GM04503 (cell line): ENCODE measurements at regions not wholly inside any gene's neighbourhood (a gene's known extent, or its start where the extent isn't known, plus 50 kb on each side); places are given as distances from the start of the nearest gene placed in this dataset.
A peak's percentile ranks its signal among the peaks of the same experiment; 100 is the strongest.

Experiments used
- DNase-seq: peaks from one replicate; pipeline ENCODE4 v3.0.0-alpha.2; 2012; ENCODE audit warnings: low read depth

DNA sequence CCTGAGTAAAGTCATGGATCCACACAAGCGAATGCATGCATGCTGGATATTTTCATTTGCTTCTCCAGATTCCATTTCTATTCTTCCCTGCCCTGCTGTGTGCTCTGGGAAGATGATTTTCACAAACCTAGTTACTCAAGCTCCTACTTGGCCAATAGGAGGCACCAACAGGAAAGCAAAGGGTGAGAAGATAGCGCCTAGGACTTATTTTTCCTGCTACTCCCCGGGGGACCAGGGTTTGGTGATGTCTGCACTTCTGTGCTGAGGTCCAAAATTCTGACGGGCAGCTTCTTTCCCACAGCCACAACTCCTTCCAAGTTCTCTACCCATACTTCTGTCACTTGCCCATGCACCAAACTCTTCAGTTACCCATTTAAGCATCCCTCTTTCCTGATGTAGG, 509.3 kb upstream of the TENM4 start:
- DNase-seq: no peak

DNA sequence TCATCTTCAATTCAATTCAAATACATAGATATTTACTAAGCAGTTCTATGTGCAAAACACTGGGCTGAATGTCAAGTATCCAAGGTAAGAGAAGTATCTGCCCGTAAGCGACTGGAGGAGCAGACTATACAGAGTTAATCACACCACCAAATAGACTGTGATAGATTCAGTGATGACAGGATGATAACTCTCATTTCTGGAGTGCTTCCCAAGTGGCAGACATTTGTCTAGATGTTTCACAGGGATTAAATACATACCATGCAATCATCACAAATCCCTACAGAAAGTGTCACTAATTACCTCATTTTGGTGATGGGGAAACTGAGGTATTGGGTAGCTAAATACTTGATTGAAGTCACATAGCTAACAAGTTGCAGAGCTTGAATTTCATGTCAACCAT, 508.7 kb upstream of the TENM4 start:
- DNase-seq: no peak

DNA sequence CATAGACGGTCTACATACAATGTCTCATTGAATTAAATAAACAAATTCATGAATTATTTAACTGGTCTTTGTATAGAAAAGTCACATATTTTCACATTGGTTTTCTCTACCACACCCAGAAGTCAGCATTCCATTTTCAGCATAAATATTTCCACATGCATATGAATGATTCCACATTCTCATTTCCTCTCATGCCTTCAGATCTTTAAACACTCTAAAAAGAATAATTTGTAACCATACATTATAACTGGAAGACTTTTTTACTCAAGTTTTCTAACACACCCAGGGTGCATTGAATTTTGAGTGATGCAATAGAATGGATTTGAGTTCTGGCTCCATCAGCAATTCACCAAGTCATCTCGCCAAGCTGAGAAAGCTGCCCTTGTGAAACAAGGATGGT, 501.8 kb upstream of the TENM4 start:
- no peak for DNase-seq

DNA sequence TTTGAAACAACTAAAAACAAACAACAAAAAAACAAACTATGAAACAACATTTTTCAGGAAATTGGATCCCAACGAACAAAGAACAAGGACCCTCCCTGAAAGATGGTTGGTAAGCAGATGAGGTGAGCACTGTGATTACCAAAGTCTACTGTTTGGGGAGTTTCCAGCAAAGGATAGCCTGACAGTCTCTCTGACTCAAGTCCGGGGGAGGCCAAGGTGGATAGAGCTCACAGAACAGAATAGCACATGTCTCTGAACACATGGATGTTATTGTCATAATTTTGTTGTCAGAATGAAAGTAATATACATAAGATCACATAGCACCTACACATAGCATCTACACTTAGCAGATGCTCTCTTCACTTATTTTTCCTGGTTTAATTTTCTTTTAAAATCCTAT, 501.3 kb upstream of the TENM4 start:
- DNase-seq: no peak

DNA sequence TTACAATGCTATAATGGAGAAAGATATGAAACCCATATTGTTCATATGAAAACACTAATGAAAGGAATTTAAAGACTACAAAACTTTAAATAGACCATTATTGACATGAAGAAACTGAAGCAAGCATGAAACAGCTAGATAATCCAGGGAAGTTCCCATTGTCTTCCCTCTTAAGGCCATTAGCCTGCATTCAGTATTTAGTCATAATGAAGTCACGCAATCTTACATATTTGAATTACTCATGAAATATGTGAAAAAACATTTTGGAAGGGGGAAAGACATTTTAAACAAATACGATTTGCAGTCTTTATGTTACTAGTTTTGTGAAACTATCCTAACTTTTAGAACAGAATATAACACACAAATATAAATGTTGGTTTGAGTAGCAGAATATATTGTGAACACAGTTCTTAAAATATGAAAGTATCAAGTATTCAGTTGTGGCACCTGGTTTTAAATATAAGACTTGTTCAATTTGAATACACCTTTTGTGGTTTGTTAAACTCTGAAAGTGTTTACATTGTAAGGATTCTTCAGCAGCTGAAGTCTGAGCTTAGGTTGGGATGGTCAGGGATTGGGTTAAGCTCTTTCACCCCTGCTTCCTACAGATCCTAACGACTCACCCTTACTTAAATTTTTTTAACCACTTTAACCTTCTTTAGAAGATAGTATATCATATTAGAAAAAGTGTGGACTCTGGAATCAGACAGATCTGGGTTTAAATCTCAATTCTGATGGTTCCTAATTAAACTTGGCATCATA, 500.3 kb upstream of the TENM4 start:
- peak; percentile 3 for DNase-seq

DNA sequence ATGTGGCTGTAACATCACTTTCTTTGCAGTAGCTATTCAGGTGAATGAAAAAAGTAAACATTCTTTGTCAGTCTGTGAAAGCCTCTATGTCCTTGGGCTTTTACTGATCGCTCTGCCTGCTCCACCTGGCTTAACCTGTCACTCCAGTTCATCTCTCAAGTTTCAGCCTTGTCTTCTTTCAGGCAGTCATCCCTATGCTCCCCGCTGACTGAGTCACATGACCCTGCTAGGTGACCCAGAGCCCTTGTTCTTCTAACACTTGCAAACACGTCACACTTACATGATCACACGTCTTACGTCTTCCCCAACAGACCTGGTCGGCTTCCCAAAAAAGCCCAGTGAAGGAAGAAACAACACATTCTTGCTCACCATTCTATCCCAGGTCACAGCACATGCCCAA, 499.3 kb upstream of the TENM4 start:
- no peak for DNase-seq

DNA sequence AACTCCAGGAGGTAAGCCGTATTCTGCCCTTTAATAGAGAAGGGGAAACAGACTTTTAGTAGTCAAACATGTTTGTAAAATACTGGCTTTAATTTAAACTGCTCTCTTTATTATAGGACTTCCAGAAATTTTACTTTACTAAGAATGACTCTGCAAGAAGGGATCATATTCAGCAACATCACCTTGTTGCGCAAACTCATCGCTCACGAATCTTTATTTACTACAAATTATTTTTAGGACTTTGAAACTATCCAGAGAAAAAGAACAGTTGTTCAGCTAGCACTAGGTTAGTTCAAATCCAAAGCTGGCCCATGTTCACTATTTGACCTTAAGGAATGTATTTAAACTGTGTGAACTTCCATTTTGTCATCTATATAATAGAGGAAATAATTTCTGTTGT, 498.3 kb upstream of the TENM4 start:
- no peak for DNase-seq

DNA sequence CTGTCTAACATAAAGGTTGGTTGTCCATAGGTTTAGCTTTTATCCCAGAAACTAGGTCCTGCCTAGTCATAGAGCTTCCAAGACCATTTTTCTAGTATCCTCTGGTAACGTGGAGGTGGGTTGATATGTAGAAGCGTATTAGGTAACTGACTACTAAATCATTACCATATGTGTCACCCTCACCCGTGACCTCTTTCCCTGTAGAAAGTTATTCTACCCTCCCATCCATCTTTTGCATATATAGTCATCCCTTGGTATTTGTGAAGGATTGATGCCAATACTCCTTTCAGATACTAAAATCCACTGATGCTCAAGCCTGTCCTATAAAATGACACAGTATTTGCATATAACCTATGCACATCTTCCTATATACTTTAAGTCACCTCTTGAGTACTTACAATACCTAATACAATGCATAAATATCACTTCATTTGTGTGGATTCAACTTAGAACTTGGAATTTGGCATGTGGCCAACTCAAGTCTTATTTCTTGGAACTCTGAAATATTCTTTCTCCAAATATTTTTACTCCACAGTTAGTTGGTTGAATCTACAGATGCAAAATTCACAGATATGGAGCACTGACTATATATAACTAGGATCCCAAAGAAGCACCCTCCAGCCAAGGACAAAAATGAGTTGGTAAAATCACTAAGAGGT, 497.0 kb upstream of the TENM4 start:
- DNase-seq: no peak

DNA sequence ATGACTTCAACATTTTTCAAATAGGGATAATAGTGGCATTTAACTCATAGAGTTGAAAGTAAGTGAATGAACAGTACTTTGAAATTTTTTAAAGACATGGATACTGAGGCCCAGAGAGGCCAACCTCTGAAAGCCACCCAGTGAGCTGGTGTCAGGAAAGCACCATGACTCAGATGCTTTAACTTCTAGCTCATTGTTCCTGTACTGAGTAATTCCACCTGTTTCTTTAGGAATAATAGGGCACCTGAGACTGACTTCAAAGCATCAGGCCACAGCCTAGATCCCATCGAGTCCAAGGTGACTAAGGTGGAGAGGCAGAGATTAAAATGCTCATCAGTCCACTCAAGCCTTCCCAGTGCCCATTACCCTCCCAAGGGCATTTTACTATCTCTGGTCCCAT, 491.8 kb upstream of the TENM4 start:
- no peak for DNase-seq

DNA sequence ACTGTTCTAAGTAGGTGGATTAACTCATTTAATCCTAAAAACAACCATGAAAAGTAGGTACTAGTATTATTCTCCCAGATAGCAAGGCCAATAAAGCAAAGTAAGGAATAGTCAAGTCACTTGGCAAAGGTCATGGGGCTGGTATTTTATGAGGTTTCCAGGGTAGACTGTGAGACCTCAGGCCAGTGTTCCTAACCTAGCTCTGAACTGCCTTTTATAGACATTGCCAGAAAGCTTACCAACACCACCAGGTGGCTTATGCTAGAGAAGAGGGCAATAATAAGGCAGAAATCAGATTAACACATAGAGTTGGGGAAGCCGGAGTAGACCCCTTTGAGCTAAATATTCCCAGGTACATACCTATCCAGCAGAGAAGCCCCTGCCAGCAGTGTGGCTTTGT, 490.9 kb upstream of the TENM4 start:
- DNase-seq: no peak

DNA sequence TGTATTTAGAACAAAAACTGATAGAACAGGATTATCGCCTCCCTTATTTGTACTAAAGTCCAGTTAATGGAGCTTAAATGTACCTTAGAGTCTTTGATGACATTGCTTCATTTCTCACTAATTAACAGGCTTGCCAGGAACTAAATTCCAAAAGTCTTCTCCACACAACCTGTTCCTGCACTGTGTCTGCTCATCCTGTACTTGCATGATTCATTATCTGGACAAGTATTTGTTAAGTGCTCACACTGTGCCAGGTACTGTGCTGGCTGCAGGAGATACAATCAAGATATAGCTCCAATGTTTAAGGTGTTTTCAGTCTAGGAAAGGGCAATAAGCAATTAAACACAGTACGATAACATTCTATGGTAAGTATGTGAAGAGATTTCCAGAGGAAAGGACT, 485.9 kb upstream of the TENM4 start:
- no peak for DNase-seq

DNA sequence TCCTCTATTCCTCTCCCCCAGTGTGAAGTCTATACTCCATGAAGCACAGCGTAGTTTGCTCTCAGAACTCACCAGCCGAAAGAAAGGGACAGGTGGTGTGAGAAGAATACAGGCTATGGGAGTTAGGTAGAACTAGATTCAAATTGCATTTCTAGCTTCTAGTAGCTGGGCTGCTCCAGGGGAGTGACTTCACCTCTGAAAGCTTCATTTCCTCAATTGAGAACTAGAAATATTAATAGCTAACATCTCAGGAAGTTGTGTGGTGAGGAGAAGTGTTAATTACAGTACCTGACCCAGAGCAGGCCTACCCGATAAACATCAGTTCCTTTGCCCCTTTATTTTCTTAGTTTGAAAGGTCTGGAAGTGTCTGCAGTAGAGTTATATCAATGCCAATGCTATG, 484.7 kb upstream of the TENM4 start:
- no peak for DNase-seq

DNA sequence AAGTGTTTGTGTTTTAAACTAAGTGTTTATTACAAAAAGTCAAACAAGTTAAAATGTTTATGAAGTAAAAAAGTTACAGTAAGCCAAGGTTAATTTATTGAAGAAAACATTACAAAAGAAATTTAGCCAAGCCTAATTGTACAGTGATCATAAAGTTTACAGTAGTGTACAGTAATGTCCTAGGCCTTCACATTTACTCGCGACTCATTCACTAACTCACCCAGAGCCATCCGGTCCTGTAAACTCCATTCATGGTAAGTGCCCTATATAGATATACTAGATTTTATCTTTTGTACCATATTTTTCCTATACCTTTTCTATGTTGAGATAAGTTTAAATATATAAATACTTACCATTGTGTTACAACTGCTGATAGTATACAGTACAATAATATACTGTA, 481.8 kb upstream of the TENM4 start:
- no peak for DNase-seq

DNA sequence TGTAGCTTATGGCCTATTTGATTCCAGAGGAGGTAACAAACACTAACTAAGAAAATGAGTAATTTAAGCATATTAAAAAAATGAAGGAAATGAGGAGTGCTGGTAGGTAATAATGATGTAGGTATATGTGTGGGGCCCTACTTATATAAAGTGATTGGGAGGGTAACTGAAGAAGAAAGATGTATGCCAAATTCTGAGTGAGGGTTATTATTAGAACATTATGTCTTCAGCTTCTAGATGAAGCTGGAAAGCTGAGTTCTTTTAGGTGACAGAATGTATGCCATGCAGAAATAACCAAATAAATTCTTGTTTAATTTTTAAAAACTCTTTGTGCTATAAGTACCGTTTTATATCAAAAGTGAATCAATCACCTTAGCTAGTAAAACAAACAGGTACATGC, 479.6 kb upstream of the TENM4 start:
- DNase-seq: no peak

DNA sequence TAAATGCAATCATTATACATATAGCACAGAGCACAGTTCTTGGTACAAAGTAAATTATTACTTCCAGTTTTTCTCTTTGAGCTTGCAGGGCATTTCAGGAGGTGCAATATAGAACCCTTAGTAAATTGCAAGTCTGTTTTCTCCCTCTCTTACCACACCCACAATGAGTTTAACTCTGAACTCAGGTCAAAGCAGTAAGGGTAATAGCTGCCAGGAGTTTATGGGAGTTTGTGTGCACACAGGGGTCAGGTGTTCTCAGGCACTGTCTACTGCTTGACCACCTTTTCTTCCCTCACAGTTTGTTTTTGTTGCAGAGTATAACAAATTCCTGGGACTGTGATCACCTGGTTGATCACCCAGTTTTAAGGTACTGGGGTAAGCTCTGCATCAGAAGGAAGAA, 478.5 kb upstream of the TENM4 start:
- DNase-seq: no peak

DNA sequence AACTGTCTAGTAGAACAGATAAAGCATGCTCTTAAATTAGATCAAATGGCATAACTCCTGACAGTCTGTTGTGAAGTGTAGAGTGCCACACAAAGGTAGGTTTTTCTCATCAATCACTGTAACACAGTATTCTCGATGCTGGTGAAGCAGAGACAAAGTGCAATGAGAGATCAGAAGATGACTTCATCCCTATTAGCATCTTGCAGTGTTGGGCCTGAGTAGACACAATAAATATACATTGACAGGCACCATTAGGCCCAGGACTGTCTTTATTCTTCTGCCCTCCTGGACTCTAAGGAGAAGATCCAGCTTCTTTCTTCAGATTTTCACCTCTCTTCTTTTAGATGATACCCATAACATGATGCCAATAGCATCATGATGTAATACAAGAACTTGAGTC, 478.0 kb upstream of the TENM4 start:
- no peak for DNase-seq

DNA sequence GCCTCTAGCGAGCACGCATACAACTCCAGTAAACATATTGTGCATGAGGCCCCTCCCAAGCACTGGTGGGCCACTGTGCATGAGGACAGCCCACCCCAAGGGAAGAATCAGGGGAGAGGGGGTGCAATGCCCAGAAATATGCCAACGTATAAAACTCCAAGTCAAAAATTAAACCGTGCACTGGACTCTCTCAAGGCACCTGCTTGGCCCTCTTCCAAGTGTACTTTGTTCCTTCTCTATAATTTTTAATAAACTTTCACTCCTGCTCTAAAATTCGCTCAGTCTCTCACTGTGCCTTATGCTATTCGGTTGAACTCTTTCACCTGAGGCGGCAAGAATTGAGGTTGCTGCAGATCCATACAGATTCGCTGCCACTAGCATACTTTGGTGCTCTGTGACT, 465.3 kb upstream of the TENM4 start:
- no peak for DNase-seq

DNA sequence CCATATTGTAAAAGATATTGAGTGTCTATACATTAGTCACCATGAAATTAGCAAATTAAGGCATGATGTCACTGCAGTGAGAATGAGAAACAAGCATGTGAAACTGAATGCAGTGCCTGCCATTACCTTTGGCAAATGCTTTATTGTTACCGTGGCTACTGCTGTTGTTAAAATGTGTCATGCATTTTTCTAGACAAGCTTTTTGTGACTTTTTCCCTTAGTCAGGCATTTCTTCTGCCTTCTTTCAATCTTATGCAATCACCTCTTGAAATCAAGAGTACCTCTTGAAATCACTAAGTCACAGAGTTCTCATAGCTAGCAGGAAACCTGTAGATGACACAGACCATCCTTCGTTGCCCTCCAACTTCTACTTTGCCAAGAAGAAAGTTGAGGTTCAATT, 461.7 kb upstream of the TENM4 start:
- DNase-seq: peak; percentile 5

DNA sequence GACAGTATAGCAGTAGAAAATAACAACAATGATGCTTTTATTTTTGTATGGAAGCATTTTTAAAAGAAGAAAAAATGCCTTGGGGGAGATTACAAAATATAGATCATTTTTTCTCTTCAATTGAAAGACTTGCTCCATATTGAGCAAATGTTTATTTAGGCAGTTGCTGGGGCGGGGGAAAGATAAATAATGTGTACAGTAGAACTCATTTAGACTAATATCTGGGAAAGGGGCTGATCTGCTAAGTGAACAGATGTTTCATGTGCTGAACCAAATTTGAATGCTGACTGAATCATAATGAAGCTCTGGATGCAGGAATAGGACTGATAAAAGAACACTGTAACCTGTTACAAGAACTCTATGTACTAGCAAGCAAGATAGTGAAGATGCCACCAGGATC, 457.1 kb upstream of the TENM4 start:
- no peak for DNase-seq

DNA sequence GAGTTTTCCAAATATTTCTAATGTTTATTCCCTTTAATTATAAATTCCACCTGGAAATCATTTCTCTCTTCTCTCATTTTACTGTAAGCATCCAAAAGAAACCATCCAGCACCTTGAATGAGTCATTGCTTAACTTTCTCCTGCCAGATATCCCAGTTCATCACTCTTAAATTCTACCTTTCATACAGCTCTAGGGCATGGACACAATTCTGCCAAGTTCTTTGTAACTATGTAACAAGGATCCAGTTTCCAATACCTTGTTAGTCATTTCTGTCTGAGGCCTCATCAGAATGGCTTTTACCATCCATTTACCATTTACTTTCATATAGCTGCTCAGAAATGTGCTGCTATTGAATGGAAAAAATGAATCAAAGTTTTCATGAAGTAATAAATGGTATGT, 455.4 kb upstream of the TENM4 start:
- no peak for DNase-seq

DNA sequence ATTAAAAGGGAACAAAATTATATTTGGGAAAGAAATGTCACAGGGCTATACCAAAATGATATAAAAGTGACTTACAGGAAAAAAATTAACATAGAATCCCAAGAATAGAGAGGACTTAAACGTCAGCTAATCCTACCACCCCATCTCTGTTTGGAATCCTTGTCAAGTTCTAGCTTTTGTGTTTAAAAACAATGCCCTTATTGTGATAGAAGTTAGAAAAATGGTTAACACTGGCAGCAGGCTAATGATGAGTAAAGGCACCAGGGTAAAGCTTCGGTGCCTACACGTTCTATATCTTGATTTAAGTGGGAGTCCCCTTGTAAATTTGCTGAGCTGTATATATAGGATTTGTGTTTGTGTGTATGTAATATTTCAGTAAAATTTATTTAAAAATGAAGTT, 453.3 kb upstream of the TENM4 start:
- no peak for DNase-seq

DNA sequence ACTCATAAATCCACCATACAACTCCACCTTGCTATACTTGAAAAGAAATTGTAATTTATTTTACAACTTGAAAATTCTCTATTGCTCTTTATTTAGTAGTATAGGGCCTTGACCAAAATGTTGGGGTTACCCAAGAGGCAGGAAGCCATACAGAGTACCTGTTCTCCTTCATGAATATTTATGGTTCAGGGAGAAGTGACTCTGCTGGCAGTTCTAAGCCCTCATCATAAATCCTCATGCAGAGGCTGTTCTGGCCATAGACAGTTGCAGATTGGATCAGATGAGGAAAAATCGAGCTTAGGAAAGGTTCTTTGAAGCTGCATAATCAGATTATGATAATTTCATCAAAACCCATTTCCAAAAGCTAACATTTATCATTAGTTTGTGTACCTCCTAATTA, 449.4 kb upstream of the TENM4 start:
- DNase-seq: no peak

DNA sequence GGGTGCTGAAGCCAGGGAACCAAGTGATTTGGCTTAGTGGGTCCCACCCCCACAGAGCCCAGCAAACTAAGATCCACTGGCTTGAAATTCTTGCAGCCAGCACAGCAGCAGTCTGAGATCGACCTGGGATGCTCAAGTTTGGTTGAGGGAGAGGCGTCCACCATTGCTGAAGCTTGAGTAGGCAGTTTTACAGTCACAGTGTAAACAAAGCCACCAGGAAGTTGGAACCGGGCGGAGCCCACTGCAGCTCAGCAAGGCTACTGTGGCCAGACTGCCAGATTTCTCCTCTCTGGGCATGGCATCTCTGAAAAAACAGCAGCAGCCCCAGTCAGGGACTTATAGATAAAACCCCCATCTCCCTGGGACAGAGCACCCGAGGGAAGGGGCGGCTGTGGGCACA, 424.1 kb upstream of the TENM4 start:
- DNase-seq: no peak

DNA sequence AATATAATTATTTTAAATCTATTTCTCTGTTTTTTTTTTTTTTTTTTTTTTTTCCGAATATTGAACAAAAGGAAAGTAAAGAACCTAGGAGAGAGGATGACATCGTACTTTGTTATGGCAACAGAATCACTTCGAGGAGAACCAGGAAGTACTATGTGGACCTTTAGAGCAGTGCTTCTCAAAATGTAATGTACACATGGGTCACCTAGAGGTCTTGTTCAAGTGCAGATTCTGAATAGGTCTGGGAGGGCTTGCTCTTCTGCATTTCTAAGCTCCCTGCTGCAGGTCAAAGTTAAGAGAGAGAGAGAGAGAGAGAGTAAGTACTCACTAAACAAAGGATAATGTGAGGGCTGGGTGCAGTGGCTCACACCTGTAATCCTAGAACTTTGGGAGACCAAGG, 419.5 kb upstream of the TENM4 start:
- no peak for DNase-seq
